ENCODE measurements at regions not wholly inside any gene's neighbourhood (a gene's known extent, or its start where the extent isn't known, plus 50 kb on each side); places are given as distances from the start of the nearest gene placed in this dataset.

DNA sequence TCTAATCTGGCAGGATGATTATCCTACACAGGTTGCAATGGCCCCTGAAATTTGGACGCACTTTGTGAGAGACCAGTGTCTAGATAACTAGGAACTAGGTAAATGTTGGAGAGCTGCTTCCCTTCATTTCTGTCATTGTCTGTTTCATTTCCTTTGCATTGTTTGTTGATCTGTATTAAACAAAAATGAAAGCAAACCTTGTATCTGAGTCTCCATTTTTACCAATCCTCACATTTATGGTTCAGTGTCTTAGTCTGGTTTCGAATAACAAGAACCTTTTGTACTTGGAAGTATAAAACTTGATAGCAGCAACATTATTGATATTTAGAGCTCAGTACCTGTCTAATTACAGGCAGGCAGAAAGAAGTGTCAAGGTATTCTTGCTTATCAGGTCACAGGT lies 105.5 kb downstream of the MRPS30 start:
- H3K9me3 Mint-ChIP-seq (ENCODE audit: unreplicated experiment): no peaks in the 10 kb centered on the region

DNA sequence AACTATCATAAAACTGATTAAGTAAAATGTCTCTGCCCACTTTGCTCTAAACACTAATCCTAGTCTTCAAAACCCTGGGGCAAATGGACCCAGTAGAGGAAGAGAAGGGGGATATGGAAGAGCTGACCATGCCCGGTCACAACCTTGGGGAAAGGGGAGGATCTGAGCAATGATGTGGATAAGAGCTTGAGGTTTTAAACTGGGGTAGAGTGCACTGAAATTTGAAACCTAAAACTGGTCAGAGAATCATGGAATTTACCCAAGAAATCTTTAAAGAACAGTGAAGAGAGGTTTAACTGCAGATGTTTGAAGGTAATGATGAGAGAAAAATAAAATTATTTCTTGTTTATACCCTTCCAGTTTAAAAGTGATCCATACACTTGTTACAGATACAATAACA lies 110.8 kb downstream of the MRPS30 start:
- no peak overlapping the region for H3K4me3 Mint-ChIP-seq (ENCODE audit: unreplicated experiment)
- DNase-seq: no peak
- H3K27ac Mint-ChIP-seq (ENCODE audit: unreplicated experiment): no peak overlapping the region
- no peaks in the 10 kb centered on the region for H3K36me3 Mint-ChIP-seq (ENCODE audit: unreplicated experiment)
- H3K4me1 Mint-ChIP-seq (ENCODE audit: low read depth, unreplicated experiment): no peaks in the 10 kb centered on the region
- peaks cover 2% of the 10 kb centered on the region for H3K27me3 Mint-ChIP-seq (ENCODE audit: unreplicated experiment)
- H3K9me3 Mint-ChIP-seq (ENCODE audit: unreplicated experiment): no peaks in the 10 kb centered on the region
- TF ChIP-seq, protein P1, sequence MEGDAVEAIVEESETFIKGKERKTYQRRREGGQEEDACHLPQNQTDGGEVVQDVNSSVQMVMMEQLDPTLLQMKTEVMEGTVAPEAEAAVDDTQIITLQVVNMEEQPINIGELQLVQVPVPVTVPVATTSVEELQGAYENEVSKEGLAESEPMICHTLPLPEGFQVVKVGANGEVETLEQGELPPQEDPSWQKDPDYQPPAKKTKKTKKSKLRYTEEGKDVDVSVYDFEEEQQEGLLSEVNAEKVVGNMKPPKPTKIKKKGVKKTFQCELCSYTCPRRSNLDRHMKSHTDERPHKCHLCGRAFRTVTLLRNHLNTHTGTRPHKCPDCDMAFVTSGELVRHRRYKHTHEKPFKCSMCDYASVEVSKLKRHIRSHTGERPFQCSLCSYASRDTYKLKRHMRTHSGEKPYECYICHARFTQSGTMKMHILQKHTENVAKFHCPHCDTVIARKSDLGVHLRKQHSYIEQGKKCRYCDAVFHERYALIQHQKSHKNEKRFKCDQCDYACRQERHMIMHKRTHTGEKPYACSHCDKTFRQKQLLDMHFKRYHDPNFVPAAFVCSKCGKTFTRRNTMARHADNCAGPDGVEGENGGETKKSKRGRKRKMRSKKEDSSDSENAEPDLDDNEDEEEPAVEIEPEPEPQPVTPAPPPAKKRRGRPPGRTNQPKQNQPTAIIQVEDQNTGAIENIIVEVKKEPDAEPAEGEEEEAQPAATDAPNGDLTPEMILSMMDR (IDR thresholded peaks at IDR 0.05; ENCODE audit: partially characterized antibody, unreplicated experiment): no peak

More for the DNA sequence above, 105.5 kb downstream of the MRPS30 start:
- DNase-seq: no peak
- no peak overlapping the region for H3K27ac Mint-ChIP-seq (ENCODE audit: unreplicated experiment)
- no peaks in the 10 kb centered on the region for H3K36me3 Mint-ChIP-seq (ENCODE audit: unreplicated experiment)
- no peak overlapping the region for H3K4me3 Mint-ChIP-seq (ENCODE audit: unreplicated experiment)
- no peaks in the 10 kb centered on the region for H3K27me3 Mint-ChIP-seq (ENCODE audit: unreplicated experiment)
- no peaks in the 10 kb centered on the region for H3K4me1 Mint-ChIP-seq (ENCODE audit: low read depth, unreplicated experiment)
- TF ChIP-seq, protein P1 (IDR thresholded peaks at IDR 0.05; ENCODE audit: partially characterized antibody, unreplicated experiment): no peak

DNA sequence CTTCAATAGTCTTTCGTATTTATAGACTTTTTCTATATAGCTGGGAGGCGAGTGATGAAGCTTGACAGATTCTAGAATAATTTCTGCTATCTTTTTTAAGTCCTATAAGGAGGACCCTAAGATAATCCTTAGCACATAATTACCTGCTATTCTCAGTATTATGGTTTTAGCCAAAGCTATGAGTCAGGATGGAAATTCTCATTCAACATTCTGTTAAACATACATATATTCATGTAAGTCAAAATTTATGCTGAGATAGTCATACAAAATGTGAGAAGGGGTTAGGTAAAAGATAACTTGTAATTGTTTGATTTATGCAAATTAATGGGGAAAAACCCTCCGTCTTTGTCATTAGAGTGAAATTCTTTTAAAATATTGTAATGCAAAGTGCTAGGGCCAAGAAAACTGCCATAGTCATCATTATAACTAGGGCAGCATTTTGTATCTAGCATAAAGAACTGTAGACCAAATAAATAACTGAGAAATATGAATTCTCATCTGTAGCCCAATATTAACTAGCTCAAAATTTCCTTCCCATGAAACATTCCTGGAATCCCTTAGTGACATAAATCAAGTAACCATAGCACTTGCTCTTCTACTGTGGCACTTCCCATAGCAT lies 118.5 kb downstream of the MRPS30 start:
- no peak for DNase-seq
- H3K36me3 Mint-ChIP-seq (ENCODE audit: unreplicated experiment): no peaks in the 10 kb centered on the region
- TF ChIP-seq, protein P1 (IDR thresholded peaks at IDR 0.05; ENCODE audit: partially characterized antibody, unreplicated experiment): no peak
- peaks cover 2% of the 10 kb centered on the region for H3K27me3 Mint-ChIP-seq (ENCODE audit: unreplicated experiment)
- H3K27ac Mint-ChIP-seq (ENCODE audit: unreplicated experiment): no peak overlapping the region
- H3K4me1 Mint-ChIP-seq (ENCODE audit: low read depth, unreplicated experiment): no peaks in the 10 kb centered on the region
- no peak overlapping the region for H3K4me3 Mint-ChIP-seq (ENCODE audit: unreplicated experiment)
- peaks cover 2% of the 10 kb centered on the region for H3K9me3 Mint-ChIP-seq (ENCODE audit: unreplicated experiment)

GRCh38 chr5:44932922-44933585 lies 124.3 kb downstream of the MRPS30 start:
- Mint-ChIP-seq H3K9me3 (ENCODE audit: unreplicated experiment) (peaks cover 2% of the 10 kb centered on the region), H3K36me3 (ENCODE audit: unreplicated experiment) (no peaks in the 10 kb centered on the region), H3K27me3 (ENCODE audit: unreplicated experiment) (no peaks in the 10 kb centered on the region), H3K4me3 (ENCODE audit: unreplicated experiment) (no peak overlapping the region), H3K27ac (ENCODE audit: unreplicated experiment) (no peak overlapping the region), H3K4me1 (ENCODE audit: low read depth, unreplicated experiment) (no peaks in the 10 kb centered on the region)
- DNase-seq: no peak
- TF ChIP-seq, protein P1 (IDR thresholded peaks at IDR 0.05; ENCODE audit: partially characterized antibody, unreplicated experiment): no peak

DNA sequence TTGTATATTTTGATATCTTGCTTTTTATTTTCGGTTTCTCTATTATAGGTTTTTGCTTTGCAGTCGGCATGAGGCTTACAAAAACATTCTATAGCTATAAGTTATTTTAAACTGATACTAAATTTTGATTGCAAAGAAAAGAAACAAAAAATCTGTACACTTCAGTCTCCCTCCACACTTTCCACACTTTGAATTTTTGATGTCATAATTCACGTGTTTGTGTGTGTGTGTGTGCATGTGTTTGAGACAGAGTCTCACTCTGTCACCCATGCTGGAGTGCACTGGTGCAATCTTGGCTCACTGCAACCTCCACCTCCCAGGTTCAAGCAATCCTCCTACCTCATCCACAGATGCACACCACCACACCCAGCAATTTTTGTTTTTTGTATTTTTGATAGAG lies 124.9 kb downstream of the MRPS30 start:
- Mint-ChIP-seq H3K27me3 (ENCODE audit: unreplicated experiment) (no peaks in the 10 kb centered on the region), H3K4me3 (ENCODE audit: unreplicated experiment) (no peak overlapping the region), H3K27ac (ENCODE audit: unreplicated experiment) (no peak overlapping the region), H3K9me3 (ENCODE audit: unreplicated experiment) (peaks cover 2% of the 10 kb centered on the region), H3K36me3 (ENCODE audit: unreplicated experiment) (no peaks in the 10 kb centered on the region), H3K4me1 (ENCODE audit: low read depth, unreplicated experiment) (no peaks in the 10 kb centered on the region)
- DNase-seq: no peak
- TF ChIP-seq, protein P1 (IDR thresholded peaks at IDR 0.05; ENCODE audit: partially characterized antibody, unreplicated experiment): no peak
